PC-3 (cell line): ENCODE measurements at regions not wholly inside any gene's neighbourhood (a gene's known extent, or its start where the extent isn't known, plus 50 kb on each side); places are given as distances from the start of the nearest gene placed in this dataset.

Source experiments
- ATAC-seq: fragments of 200-7000 bp; cut with Tn5 transposase; 2 replicates; pipeline ENCODE4 v1.9.1; 2020; ENCODE audit warnings: mild to moderate bottlenecking, moderate library complexity
- BruUV-seq: library from RNA; stranded (reverse); fragments of 400-500 nt; replicated peaks from 2 replicates; lab custom pipeline; 2021; lab: Mats Ljungman, UMichigan
- CTCF ChIA-PET: fragments of 300-600 bp; sonication (Branson Sonifier 250); formaldehyde crosslinking; loops from one replicate; lab custom pipeline; 2022; ENCODE audit warnings: antibody characterized with exemption; lab: Charles Lee
- POLR2A ChIA-PET: fragments of 300-600 bp; sonication (Branson Sonifier 250); formaldehyde crosslinking; loops from one replicate; lab custom pipeline; 2022; ENCODE audit warnings: antibody characterized with exemption; ENCODE audit not compliant: unreplicated experiment; lab: Charles Lee
- DNase-seq: peaks from one replicate; pipeline ENCODE4 v3.0.0-alpha.2; 2015
- H2AFZ ChIP-seq: fragments of 300-600 bp; sonication (generic); 2 replicates; pipeline ENCODE4 v1.6.0; 2016; ENCODE audit warnings: antibody characterized with exemption, low read length
- H3F3A ChIP-seq: fragments of 300-600 bp; sonication (generic); one replicate; pipeline ENCODE4 v1.6.0; 2017; ENCODE audit warnings: antibody characterized with exemption, low read length, control low read depth, mild to moderate bottlenecking; ENCODE audit not compliant: unreplicated experiment
- H3K27ac ChIP-seq: fragments of 300-600 bp; sonication (generic); 2 replicates; pipeline ENCODE4 v1.5.1; 2016; ENCODE audit warnings: mild to moderate bottlenecking, low read length
- H3K27me3 ChIP-seq: fragments of 300-600 bp; sonication (generic); 2 replicates; pipeline ENCODE4 v1.6.1; 2016; ENCODE audit warnings: low read length, mixed read lengths
- H3K36me3 ChIP-seq: fragments of 300-600 bp; sonication (generic); 2 replicates; pipeline ENCODE4 v1.6.1; 2016; ENCODE audit warnings: low read depth, mixed run types, low read length, mixed read lengths
- H3K4me1 ChIP-seq: fragments of 300-600 bp; sonication (generic); 2 replicates; pipeline ENCODE4 v1.5.1; 2016; ENCODE audit warnings: low read length; ENCODE audit not compliant: insufficient read depth
- H3K4me2 ChIP-seq: fragments of 300-600 bp; sonication (generic); 2 replicates; pipeline ENCODE4 v1.6.0; 2016; ENCODE audit warnings: low read length
- H3K4me3 ChIP-seq: fragments of 300-600 bp; sonication (generic); 2 replicates; pipeline ENCODE4 v1.5.1; 2016; ENCODE audit warnings: mild to moderate bottlenecking, low read length, mixed read lengths
- H3K79me2 ChIP-seq: fragments of 300-600 bp; sonication (generic); 2 replicates; pipeline ENCODE4 v1.6.1; 2017; ENCODE audit warnings: low read length, mixed read lengths
- H3K9ac ChIP-seq: fragments of 300-600 bp; sonication (generic); 2 replicates; pipeline ENCODE4 v1.6.0; 2016; ENCODE audit warnings: mild to moderate bottlenecking, low read length
- H3K9me2 ChIP-seq: fragments of 300-600 bp; sonication (generic); replicated peaks from 2 replicates; pipeline ENCODE4 v1.6.1; 2016; ENCODE audit warnings: mixed run types, low read length, mixed read lengths
- H3K9me3 ChIP-seq: fragments of 300-600 bp; sonication (generic); 2 replicates; pipeline ENCODE4 v1.6.1; 2016; ENCODE audit warnings: low read length, mixed read lengths
- H4K20me1 ChIP-seq: fragments of 300-600 bp; sonication (generic); 2 replicates; pipeline ENCODE4 v1.6.1; 2016; ENCODE audit warnings: low read length, mixed read lengths
- CTCF ChIP-seq: fragments of 300-600 bp; sonication (generic); conservative IDR thresholded peaks from 2 replicates; pipeline ENCODE4 v1.5.1; 2017; ENCODE audit warnings: antibody characterized with exemption, low read depth, mild to moderate bottlenecking, low read length
- EZH2 ChIP-seq: fragments of 300-600 bp; sonication (generic); IDR thresholded peaks from one replicate; pipeline ENCODE4 v1.6.1; 2017; ENCODE audit warnings: antibody characterized with exemption, mild to moderate bottlenecking, low read length; ENCODE audit not compliant: unreplicated experiment
- EZH2phosphoT487 ChIP-seq: fragments of 300-600 bp; sonication (generic); IDR thresholded peaks from 2 replicates; pipeline ENCODE4 v1.6.1; 2018; ENCODE audit warnings: mild to moderate bottlenecking, antibody characterized with exemption, low read length, borderline replicate concordance
- intact Hi-C: fragments of 100-400 bp; cut with micrococcal nuclease; formaldehyde crosslinking; loops from 2 replicates; pipeline ENCODE4 v1.9.0; 2023

DNA sequence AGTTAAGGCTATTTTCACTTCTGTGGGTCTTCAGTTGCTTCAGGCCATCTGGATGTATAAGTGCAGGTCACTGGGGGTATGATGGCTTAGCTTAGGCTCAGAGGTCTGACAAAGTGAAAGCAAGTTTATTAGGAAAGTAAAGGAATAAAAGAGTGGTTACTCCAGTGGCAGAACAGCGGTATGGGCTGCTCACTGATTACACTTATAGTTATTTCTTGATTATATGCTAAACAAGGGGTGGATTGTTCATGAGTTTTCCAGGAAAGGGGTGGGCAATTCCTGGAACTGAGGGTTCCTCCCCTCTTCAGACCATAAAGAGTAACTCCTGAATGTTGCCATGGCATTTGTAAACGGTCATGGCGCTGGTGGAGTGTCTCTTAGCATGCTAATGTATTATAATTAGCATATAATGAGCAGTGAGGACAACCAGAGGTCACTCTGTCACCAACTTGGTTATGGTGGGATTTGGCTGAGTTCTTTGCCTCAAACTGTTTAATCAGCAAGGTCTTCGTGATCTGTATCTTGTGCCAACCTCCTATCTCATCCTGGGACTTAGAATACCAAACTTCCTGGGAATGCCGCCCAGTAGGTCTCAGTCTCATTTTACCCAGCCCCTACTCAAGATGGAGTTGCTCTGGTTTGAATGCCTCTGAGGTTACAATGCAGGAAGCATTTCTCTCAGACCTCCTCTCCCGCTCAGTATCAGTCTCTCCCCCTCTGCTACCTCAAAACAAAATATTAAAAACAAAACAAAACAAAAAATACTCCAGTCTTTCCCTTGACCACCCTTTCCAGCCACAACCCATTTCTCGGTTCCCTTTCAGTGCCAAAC lies 71.3 kb upstream of the SLC22A11 start:
- Histone ChIP-seq H4K20me1 (no peaks in the 10 kb centered on the region), H3K4me2 (no peak overlapping the region), H3K9me2 (no peaks in the 10 kb centered on the region), H3K9ac (no peak overlapping the region), H3K27ac (no peak overlapping the region), H3K4me3 (no peak overlapping the region), H3K79me2 (no peaks in the 10 kb centered on the region), H3K4me1 (no peaks in the 10 kb centered on the region), H2AFZ (no peak overlapping the region), H3K36me3 (no peaks in the 10 kb centered on the region), H3F3A (no peaks in the 10 kb centered on the region), H3K9me3 (no peaks in the 10 kb centered on the region; the same call in 1 of the 2 replicates), H3K27me3 (peaks cover 60% of the 10 kb centered on the region)
- ChIA-PET POLR2A (no interaction called here), CTCF (no interaction called here)
- intact Hi-C loops = no loop called here
- ATAC-seq (no peak), DNase-seq (no peak)
- TF ChIP-seq EZH2phosphoT487 = no peak
- no peak for TF ChIP-seq CTCF
- TF ChIP-seq EZH2 = no peak
- no TSS peak for BruUV-seq

- Histone ChIP-seq H3K27me3 (peaks cover 60% of the 10 kb centered on the region), H3K9me2 (no peaks in the 10 kb centered on the region), H3K4me3 (no peak overlapping the region), H3F3A (no peaks in the 10 kb centered on the region), H3K4me2 (no peak overlapping the region), H3K4me1 (no peaks in the 10 kb centered on the region), H3K9ac (no peak overlapping the region), H3K79me2 (no peaks in the 10 kb centered on the region), H3K9me3 (no peaks in the 10 kb centered on the region), H2AFZ (no peak overlapping the region), H4K20me1 (no peaks in the 10 kb centered on the region), H3K36me3 (no peaks in the 10 kb centered on the region), H3K27ac (no peak overlapping the region)
- TF ChIP-seq CTCF = no peak
- TF ChIP-seq EZH2 = no peak
- TF ChIP-seq EZH2phosphoT487 = no peak
- ChIA-PET POLR2A (no interaction called here), CTCF (no interaction called here)
- no TSS peak for BruUV-seq
- DNase-seq (no peak), ATAC-seq (no peak)
- intact Hi-C loops = no loop called here
These were observed 70.7 kb upstream of the SLC22A11 start for GRCh38 chr11:64485074-64485473.

GRCh38 chr11:64489831-64490441 lies 65.8 kb upstream of the SLC22A11 start:
- no peak overlapping the region for H2AFZ ChIP-seq
- DNase-seq (peak; percentile 58), ATAC-seq (peak; percentile 65)
- ChIA-PET POLR2A (no interaction called here), CTCF (no interaction called here)
- H3K9ac ChIP-seq = no peak overlapping the region
- intact Hi-C loops = no loop called here
- H4K20me1 ChIP-seq = no peaks in the 10 kb centered on the region
- no peaks in the 10 kb centered on the region for H3K9me2 ChIP-seq
- TF ChIP-seq EZH2 (no peak), CTCF (peak; percentile 89)
- BruUV-seq = no TSS peak
- H3K36me3 ChIP-seq = no peaks in the 10 kb centered on the region
- no peaks in the 10 kb centered on the region for H3K4me1 ChIP-seq
- no peaks in the 10 kb centered on the region for H3F3A ChIP-seq
- no peak overlapping the region for H3K4me3 ChIP-seq
- H3K27me3 ChIP-seq = peaks cover 60% of the 10 kb centered on the region
- H3K4me2 ChIP-seq = no peak overlapping the region
- no peaks in the 10 kb centered on the region for H3K9me3 ChIP-seq
- H3K79me2 ChIP-seq = no peaks in the 10 kb centered on the region
- no peak overlapping the region for H3K27ac ChIP-seq
